ENCODE measurements at regions not wholly inside any gene's neighbourhood (a gene's known extent, or its start where the extent isn't known, plus 50 kb on each side); places are given as distances from the start of the nearest gene placed in this dataset.

DNA sequence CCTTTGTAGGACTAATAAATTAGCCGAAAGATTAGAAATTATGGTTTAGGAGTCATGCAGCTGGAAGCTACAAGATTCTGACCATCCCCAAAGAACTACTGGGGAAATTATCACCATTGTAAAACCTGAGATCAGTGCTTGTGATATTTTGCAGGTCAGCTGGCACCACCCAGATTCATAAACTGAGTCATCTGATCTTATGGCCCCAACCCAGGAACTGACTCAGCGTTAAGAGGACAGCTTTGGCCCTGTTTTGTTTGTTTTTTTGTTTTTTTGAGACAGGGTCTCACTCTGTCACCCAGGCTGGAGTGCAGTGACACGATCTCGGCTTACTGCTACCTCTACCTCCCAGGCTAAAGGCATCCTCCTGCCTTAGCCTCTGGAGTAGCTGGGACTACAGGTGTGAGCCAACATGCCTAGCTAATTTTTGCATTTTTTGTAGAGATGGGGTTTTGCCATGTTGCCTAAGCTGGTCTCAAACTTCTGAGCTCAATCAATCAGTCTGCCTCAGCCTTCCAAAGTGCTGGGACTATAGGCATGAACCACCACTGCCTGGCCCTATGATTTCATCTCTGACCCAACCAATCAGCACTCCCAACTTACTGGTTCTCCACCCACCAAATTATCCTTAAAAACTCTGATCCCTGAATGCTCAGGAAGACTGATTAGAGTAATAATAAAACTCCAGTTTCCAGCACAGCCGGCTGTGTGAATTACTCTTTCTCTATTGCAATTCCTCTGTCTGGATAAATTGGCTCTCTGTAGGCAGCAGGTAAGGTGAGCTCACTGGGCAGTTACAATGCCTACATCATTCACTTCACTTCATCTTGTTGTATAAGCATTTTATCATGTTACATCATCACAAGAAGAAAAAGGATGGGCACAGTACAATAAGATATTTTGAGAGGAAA lies 79.4 kb upstream of the KSR1 start:
- DNase-seq: peak; percentile 35
- Mint-ChIP-seq H3K36me3 (ENCODE audit: low read depth) (peaks cover 16% of the 10 kb centered on the region), H3K27me3 (ENCODE audit: insufficient read depth) (peaks cover 4% of the 10 kb centered on the region; the same call in 1 of the 2 replicates), H3K9me3 (peaks cover 27% of the 10 kb centered on the region), H3K4me3 (no peak overlapping the region), H3K4me1 (ENCODE audit: low read depth) (peaks cover 39% of the 10 kb centered on the region), H3K27ac (no peak overlapping the region; the same call in 1 of the 2 replicates)
- TF ChIP-seq, protein P1, sequence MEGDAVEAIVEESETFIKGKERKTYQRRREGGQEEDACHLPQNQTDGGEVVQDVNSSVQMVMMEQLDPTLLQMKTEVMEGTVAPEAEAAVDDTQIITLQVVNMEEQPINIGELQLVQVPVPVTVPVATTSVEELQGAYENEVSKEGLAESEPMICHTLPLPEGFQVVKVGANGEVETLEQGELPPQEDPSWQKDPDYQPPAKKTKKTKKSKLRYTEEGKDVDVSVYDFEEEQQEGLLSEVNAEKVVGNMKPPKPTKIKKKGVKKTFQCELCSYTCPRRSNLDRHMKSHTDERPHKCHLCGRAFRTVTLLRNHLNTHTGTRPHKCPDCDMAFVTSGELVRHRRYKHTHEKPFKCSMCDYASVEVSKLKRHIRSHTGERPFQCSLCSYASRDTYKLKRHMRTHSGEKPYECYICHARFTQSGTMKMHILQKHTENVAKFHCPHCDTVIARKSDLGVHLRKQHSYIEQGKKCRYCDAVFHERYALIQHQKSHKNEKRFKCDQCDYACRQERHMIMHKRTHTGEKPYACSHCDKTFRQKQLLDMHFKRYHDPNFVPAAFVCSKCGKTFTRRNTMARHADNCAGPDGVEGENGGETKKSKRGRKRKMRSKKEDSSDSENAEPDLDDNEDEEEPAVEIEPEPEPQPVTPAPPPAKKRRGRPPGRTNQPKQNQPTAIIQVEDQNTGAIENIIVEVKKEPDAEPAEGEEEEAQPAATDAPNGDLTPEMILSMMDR (IDR thresholded peaks at IDR 0.05): no peak

DNA sequence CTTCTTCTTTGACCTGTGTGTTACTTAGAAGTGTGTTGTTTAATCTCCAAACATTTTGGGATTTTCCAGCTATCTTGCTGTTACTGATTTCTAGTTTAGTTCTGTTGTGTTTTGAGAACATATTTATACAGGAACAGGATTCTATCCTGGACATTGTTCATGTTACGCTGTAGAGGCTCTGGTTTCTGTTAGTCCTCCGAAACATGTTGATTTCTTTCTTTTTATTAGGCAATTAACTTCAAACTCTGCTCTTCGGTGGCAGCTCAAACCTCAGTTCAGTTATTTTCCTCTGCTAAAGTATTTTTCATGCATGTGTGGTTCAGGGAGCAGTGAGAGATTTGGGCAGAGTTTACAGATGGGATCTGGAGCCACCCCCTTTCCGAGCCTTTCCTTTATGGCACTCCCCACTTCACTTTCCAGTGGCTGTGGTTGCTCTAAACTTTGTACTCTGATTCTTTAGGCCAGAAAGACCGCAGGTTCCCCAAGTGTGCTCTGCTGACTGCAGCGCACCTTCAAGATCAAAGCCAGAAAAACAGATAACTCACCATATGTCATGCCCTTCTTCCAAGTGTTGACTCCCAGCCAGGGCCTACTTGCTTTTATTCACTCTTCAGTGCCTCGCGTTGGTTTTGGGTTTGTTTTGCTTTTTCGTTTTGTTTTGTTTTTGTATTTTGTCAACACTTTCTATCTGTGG lies 77.6 kb upstream of the KSR1 start:
- H3K4me1 Mint-ChIP-seq (ENCODE audit: low read depth): peaks cover 49% of the 10 kb centered on the region

DNA sequence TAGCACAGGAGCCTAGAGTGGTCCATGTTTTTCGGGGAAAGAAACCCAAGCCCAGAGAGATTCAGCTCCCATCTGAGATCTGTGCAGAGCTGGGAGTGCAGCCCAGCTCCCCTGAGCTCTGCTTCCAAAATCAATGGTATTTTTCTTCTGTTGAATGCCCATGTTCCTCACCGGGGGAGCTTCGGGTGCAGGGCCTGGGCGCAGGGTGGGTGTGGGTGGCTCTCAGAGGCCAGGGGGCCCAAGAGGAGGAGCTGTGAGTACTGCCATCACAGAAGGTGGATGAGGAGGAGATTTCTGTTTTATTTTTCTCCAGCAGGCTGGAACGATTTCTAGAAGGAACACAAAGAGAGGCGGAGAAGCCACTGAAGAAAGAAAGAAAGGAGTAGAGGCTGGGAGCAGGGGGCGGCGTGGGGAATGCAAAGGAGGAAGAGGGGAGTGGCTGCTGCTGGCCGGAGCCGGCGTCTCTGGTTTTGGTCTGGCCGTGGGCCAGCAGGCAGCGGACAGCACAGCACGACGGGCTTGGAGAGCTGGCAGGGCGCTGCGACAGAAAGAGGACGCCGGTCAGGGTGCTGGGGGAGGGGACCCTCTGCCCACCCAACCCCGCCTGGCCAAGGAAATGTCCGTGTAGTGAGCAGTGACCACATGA lies 76.2 kb upstream of the KSR1 start:
- Mint-ChIP-seq H3K27me3 (ENCODE audit: insufficient read depth) (no peaks in the 10 kb centered on the region), H3K27ac (peak overlapping the region; percentile 8; the same call in 1 of the 2 replicates), H3K36me3 (ENCODE audit: low read depth) (0 out of 2 replicates have a peak, but pooled peaks cover under 1% of the 10 kb centered on the region), H3K4me1 (ENCODE audit: low read depth) (peaks cover 63% of the 10 kb centered on the region), H3K9me3 (peaks cover 7% of the 10 kb centered on the region), H3K4me3 (peak overlapping the region; percentile 75)
- TF ChIP-seq, protein P1 (IDR thresholded peaks at IDR 0.05): no peak
- DNase-seq: peak; percentile 21

More for the DNA sequence above, 77.6 kb upstream of the KSR1 start:
- DNase-seq: no peak
- Mint-ChIP-seq H3K27ac (no peak overlapping the region), H3K9me3 (peaks cover 13% of the 10 kb centered on the region), H3K27me3 (ENCODE audit: insufficient read depth) (no peaks in the 10 kb centered on the region), H3K4me3 (no peak overlapping the region), H3K36me3 (ENCODE audit: low read depth) (peaks cover 7% of the 10 kb centered on the region)
- TF ChIP-seq, protein P1 (IDR thresholded peaks at IDR 0.05): no peak

DNA sequence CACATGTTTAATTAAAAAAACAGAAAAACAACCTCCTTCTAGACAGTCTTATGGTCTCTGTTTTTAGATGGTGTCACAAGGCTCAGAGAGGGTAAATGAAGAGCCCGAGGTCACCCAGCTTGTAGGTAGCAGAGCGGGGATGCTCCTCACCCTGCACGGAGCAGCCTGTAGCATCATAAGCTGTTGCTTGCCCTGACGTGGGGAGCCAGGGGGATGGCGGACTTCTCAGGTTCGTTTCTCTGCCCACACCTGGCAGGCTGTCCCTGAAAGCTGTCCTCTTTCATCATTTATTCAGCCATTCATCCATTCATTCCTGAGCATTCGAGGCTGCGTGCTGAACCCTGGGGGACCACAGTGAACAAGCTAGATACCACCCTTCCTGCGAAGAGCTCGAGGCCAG lies 75.7 kb upstream of the KSR1 start:
- Mint-ChIP-seq H3K27me3 (ENCODE audit: insufficient read depth) (no peaks in the 10 kb centered on the region), H3K36me3 (ENCODE audit: low read depth) (no peaks in the 10 kb centered on the region), H3K27ac (no peak overlapping the region), H3K4me1 (ENCODE audit: low read depth) (peaks cover 64% of the 10 kb centered on the region), H3K4me3 (peak overlapping the region; percentile 75), H3K9me3 (peaks cover 7% of the 10 kb centered on the region)
- no peak for DNase-seq
- TF ChIP-seq, protein P1 (IDR thresholded peaks at IDR 0.05): no peak

DNA sequence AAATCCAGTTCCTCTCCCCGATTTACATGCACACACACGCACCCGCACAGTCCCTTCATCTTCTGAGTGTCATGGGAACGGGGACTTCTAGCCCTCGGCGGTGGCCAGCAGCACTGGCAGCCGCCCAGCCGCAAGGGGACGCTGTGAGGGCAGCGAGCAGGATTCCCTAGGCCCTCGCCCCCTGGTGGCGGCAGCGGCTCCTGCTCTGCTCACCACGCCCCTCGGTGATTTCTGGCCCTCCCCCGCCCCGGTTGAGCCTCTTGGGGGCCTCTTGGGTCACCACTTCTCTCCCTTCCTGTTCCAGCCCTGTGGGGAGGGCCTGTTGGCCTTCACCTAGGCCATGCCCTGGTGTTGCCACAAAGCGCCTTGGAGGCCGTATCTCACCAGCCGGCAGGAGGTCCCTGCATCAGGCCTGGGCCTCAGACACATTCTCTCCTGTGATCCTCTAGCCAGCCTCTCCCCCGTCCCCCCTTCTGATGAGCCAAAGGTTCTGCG lies 75.2 kb upstream of the KSR1 start:
- Mint-ChIP-seq H3K4me3 (no peak overlapping the region), H3K27ac (no peak overlapping the region), H3K4me1 (ENCODE audit: low read depth) (peaks cover 64% of the 10 kb centered on the region), H3K36me3 (ENCODE audit: low read depth) (no peaks in the 10 kb centered on the region), H3K27me3 (ENCODE audit: insufficient read depth) (no peaks in the 10 kb centered on the region), H3K9me3 (peaks cover 7% of the 10 kb centered on the region)
- no peak for DNase-seq
- TF ChIP-seq, protein P1 (IDR thresholded peaks at IDR 0.05): peak; percentile 78

Measured in HFFc6 (cell line).